ENCODE measurements at regions not wholly inside any gene's neighbourhood (a gene's known extent, or its start where the extent isn't known, plus 50 kb on each side); places are given as distances from the start of the nearest gene placed in this dataset.

GRCh38 chr20:7108929-7109328 lies 341.4 kb downstream of the BMP2 start:
- H3K4me3 ChIP-seq (ENCODE audit: low read length, poor library complexity, severe bottlenecking): no peak overlapping the region
- TF ChIP-seq CTCF (conservative IDR thresholded peaks at IDR 0.05; ENCODE audit: low read length) (no peak), EZH2phosphoT487 (IDR thresholded peaks at IDR 0.05; ENCODE audit: borderline replicate concordance) (no peak)
- H3F3A ChIP-seq (ENCODE audit: low read depth): no peaks in the 10 kb centered on the region
- no peaks in the 10 kb centered on the region for H3K79me2 ChIP-seq (ENCODE audit: insufficient read depth, low read length)
- no peaks in the 10 kb centered on the region for H3K4me1 ChIP-seq (ENCODE audit: insufficient read depth, low read length, poor library complexity, severe bottlenecking)
- no peak overlapping the region for H3K9ac ChIP-seq (ENCODE audit: low read depth, low read length, poor library complexity, severe bottlenecking)
- no peaks in the 10 kb centered on the region for H3K9me3 ChIP-seq (ENCODE audit: insufficient read depth, low read depth, low read length)
- no peak overlapping the region for H3K4me2 ChIP-seq (ENCODE audit: low read depth, low read length, poor library complexity, severe bottlenecking)
- no peaks in the 10 kb centered on the region for H3K36me3 ChIP-seq (ENCODE audit: insufficient read depth, low read length)
- H3K9me2 ChIP-seq (replicated peaks; ENCODE audit: low read depth, low read length): no peaks in the 10 kb centered on the region
- H3K27me3 ChIP-seq (ENCODE audit: insufficient read depth, low read length, poor library complexity, severe bottlenecking): no peaks in the 10 kb centered on the region
- no peak overlapping the region for H2AFZ ChIP-seq (ENCODE audit: low read length)
- no peaks in the 10 kb centered on the region for H4K20me1 ChIP-seq (ENCODE audit: insufficient read depth, low read length, poor library complexity, severe bottlenecking)

- Histone ChIP-seq H3K9me2 (replicated peaks; ENCODE audit: low read depth, low read length) (no peaks in the 10 kb centered on the region), H3K79me2 (ENCODE audit: insufficient read depth, low read length) (no peaks in the 10 kb centered on the region), H3K4me3 (ENCODE audit: low read length, poor library complexity, severe bottlenecking) (no peak overlapping the region), H4K20me1 (ENCODE audit: insufficient read depth, low read length, poor library complexity, severe bottlenecking) (no peaks in the 10 kb centered on the region), H2AFZ (ENCODE audit: low read length) (no peak overlapping the region), H3K27me3 (ENCODE audit: insufficient read depth, low read length, poor library complexity, severe bottlenecking) (no peaks in the 10 kb centered on the region), H3K36me3 (ENCODE audit: insufficient read depth, low read length) (no peaks in the 10 kb centered on the region), H3K4me2 (ENCODE audit: low read depth, low read length, poor library complexity, severe bottlenecking) (no peak overlapping the region), H3K4me1 (ENCODE audit: insufficient read depth, low read length, poor library complexity, severe bottlenecking) (no peaks in the 10 kb centered on the region), H3F3A (ENCODE audit: low read depth) (no peaks in the 10 kb centered on the region), H3K9me3 (ENCODE audit: insufficient read depth, low read depth, low read length) (no peaks in the 10 kb centered on the region), H3K9ac (ENCODE audit: low read depth, low read length, poor library complexity, severe bottlenecking) (no peak overlapping the region)
- TF ChIP-seq EZH2phosphoT487 (IDR thresholded peaks at IDR 0.05; ENCODE audit: borderline replicate concordance): no peak
- peak; percentile 49 for TF ChIP-seq CTCF (conservative IDR thresholded peaks at IDR 0.05; ENCODE audit: low read length)
Observed at GRCh38 chr20:7113577-7114466, 346.3 kb downstream of the BMP2 start.

GRCh38 chr20:7123457-7123856 lies 356.0 kb downstream of the BMP2 start:
- H3K9ac ChIP-seq (ENCODE audit: low read depth, low read length, poor library complexity, severe bottlenecking): no peak overlapping the region
- TF ChIP-seq EZH2phosphoT487 (IDR thresholded peaks at IDR 0.05; ENCODE audit: borderline replicate concordance) (no peak), CTCF (conservative IDR thresholded peaks at IDR 0.05; ENCODE audit: low read length) (no peak)
- H3K9me2 ChIP-seq (replicated peaks; ENCODE audit: low read depth, low read length): no peaks in the 10 kb centered on the region
- H3K27me3 ChIP-seq (ENCODE audit: insufficient read depth, low read length, poor library complexity, severe bottlenecking): no peaks in the 10 kb centered on the region
- no peaks in the 10 kb centered on the region for H3K79me2 ChIP-seq (ENCODE audit: insufficient read depth, low read length)
- H3F3A ChIP-seq (ENCODE audit: low read depth): no peaks in the 10 kb centered on the region
- H2AFZ ChIP-seq (ENCODE audit: low read length): no peak overlapping the region
- H3K4me3 ChIP-seq (ENCODE audit: low read length, poor library complexity, severe bottlenecking): no peak overlapping the region
- no peaks in the 10 kb centered on the region for H3K36me3 ChIP-seq (ENCODE audit: insufficient read depth, low read length)
- no peak overlapping the region for H3K4me2 ChIP-seq (ENCODE audit: low read depth, low read length, poor library complexity, severe bottlenecking)
- no peaks in the 10 kb centered on the region for H4K20me1 ChIP-seq (ENCODE audit: insufficient read depth, low read length, poor library complexity, severe bottlenecking)
- H3K9me3 ChIP-seq (ENCODE audit: insufficient read depth, low read depth, low read length): no peaks in the 10 kb centered on the region
- no peaks in the 10 kb centered on the region for H3K4me1 ChIP-seq (ENCODE audit: insufficient read depth, low read length, poor library complexity, severe bottlenecking)
